ENCODE measurements at regions not wholly inside any gene's neighbourhood (a gene's known extent, or its start where the extent isn't known, plus 50 kb on each side); places are given as distances from the start of the nearest gene placed in this dataset.

DNA sequence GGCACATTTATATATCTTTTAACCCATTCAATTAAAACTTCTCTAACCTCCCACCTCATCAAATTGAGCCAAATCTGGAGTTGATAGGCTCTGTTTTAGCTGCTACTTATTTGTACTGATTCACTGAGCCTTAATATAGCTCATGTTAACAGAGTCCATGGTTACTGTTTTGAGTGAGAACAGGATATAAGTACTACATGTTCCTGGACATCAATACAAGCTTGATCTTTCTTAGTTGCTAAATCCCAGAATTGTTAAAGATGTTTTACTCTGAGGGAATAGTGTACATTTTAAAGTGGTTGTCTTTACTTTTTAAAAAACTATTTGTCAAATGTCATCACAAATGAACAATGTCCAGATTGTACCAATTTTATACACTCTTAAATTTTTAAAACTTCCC is 157.7 kb downstream of the RPRM start:
- no peak for TF ChIP-seq CTCF (IDR thresholded peaks at IDR 0.05 in 2 of 3, conservative IDR thresholded peaks at IDR 0.05 in 1 of 3; ENCODE audit: borderline replicate concordance in 1 of 3, insufficient read depth in 1 of 3, low read depth in 2 of 3, low read length in 2 of 3)
- no peak for TF ChIP-seq POLR2A (IDR thresholded peaks at IDR 0.05; ENCODE audit: borderline replicate concordance, extremely low read depth, insufficient read depth, insufficient read length)
- TF ChIP-seq ZFX (IDR thresholded peaks at IDR 0.05), result no peak
- no peak for TF ChIP-seq CEBPB (IDR thresholded peaks at IDR 0.05; ENCODE audit: low read depth)
- TF ChIP-seq, protein P1, sequence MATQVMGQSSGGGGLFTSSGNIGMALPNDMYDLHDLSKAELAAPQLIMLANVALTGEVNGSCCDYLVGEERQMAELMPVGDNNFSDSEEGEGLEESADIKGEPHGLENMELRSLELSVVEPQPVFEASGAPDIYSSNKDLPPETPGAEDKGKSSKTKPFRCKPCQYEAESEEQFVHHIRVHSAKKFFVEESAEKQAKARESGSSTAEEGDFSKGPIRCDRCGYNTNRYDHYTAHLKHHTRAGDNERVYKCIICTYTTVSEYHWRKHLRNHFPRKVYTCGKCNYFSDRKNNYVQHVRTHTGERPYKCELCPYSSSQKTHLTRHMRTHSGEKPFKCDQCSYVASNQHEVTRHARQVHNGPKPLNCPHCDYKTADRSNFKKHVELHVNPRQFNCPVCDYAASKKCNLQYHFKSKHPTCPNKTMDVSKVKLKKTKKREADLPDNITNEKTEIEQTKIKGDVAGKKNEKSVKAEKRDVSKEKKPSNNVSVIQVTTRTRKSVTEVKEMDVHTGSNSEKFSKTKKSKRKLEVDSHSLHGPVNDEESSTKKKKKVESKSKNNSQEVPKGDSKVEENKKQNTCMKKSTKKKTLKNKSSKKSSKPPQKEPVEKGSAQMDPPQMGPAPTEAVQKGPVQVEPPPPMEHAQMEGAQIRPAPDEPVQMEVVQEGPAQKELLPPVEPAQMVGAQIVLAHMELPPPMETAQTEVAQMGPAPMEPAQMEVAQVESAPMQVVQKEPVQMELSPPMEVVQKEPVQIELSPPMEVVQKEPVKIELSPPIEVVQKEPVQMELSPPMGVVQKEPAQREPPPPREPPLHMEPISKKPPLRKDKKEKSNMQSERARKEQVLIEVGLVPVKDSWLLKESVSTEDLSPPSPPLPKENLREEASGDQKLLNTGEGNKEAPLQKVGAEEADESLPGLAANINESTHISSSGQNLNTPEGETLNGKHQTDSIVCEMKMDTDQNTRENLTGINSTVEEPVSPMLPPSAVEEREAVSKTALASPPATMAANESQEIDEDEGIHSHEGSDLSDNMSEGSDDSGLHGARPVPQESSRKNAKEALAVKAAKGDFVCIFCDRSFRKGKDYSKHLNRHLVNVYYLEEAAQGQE (IDR thresholded peaks at IDR 0.05; ENCODE audit: low read depth), result no peak
- TF ChIP-seq CBX3 (IDR thresholded peaks at IDR 0.05; ENCODE audit: low read depth), result no peak

All from HCT116 (cell line).